Tibial nerve (tissue), 4 donors: ENCODE measurements at regions not wholly inside any gene's neighbourhood (a gene's known extent, or its start where the extent isn't known, plus 50 kb on each side); places are given as distances from the start of the nearest gene placed in this dataset.

Source experiments
- DNase-seq, 2 donors: peaks; one replicate each; pipeline ENCODE4 v3.0.0-alpha.2; 2019; ENCODE audit warnings: low spot score in 2 of 2
- H3K27ac ChIP-seq, 4 donors: fragments of 200-600 bp; sonication (generic) in 3 of 4; one replicate each; pipeline ENCODE4 v1.5.1; 2017 to 2019; ENCODE audit warnings: mild to moderate bottlenecking in 1 of 4
- H3K27me3 ChIP-seq, 2 donors: fragments of 200-600 bp; sonication (generic) in 1 of 2; one replicate each; pipeline versions ENCODE4 v1.5.1 to v1.6.0; 2017 to 2019
- H3K36me3 ChIP-seq, 3 donors: fragments of 200-600 bp; sonication (generic); one replicate each; pipeline ENCODE4 v1.5.1; 2018 to 2019
- H3K4me1 ChIP-seq, 4 donors: fragments of 200-600 bp; sonication (generic) in 3 of 4; one replicate each; pipeline ENCODE4 v1.5.1; 2017 to 2019
- H3K4me3 ChIP-seq, 4 donors: fragments of 200-600 bp; sonication (generic) in 3 of 4; one replicate each; pipeline ENCODE4 v1.5.1; 2017 to 2019; ENCODE audit warnings: mild to moderate bottlenecking in 1 of 4, moderate library complexity in 1 of 4
- H3K9me3 ChIP-seq, 4 donors: fragments of 200-600 bp; sonication (generic) in 3 of 4; one replicate each; pipeline ENCODE4 v1.5.1; 2017 to 2019
- EP300 ChIP-seq, 2 donors: sonication (generic); formaldehyde crosslinking; IDR thresholded peaks; one replicate each; pipeline ENCODE4 v1.6.1; 2017; ENCODE audit warnings: antibody characterized with exemption in 2 of 2, mild to moderate bottlenecking in 1 of 2
- POLR2A ChIP-seq, 2 donors: fragments of 450-650 bp; IDR thresholded peaks; one replicate each; pipeline ENCODE4 v1.6.1; 2017; ENCODE audit warnings: antibody characterized with exemption in 2 of 2, mild to moderate bottlenecking in 2 of 2, moderate library complexity in 2 of 2
- WGBS, 2 donors: methylation state at CpG; one replicate each; pipeline ENCODE4 v1.1.5; 2018; 5-methylcytosine and 5-hydroxymethylcytosine counted together
- TF ChIP-seq, protein P1 (sequence below), 5 experiments: fragments of 200-600 bp in 3 of 5; fragments of 450-650 bp in 2 of 5; sonication (generic) in 3 of 5; IDR thresholded peaks; one replicate each; pipeline ENCODE4 v1.5.1; 2016 to 2019; ENCODE audit warnings: antibody characterized with exemption in 5 of 5, mild to moderate bottlenecking in 3 of 5, moderate library complexity in 2 of 5

DNA sequence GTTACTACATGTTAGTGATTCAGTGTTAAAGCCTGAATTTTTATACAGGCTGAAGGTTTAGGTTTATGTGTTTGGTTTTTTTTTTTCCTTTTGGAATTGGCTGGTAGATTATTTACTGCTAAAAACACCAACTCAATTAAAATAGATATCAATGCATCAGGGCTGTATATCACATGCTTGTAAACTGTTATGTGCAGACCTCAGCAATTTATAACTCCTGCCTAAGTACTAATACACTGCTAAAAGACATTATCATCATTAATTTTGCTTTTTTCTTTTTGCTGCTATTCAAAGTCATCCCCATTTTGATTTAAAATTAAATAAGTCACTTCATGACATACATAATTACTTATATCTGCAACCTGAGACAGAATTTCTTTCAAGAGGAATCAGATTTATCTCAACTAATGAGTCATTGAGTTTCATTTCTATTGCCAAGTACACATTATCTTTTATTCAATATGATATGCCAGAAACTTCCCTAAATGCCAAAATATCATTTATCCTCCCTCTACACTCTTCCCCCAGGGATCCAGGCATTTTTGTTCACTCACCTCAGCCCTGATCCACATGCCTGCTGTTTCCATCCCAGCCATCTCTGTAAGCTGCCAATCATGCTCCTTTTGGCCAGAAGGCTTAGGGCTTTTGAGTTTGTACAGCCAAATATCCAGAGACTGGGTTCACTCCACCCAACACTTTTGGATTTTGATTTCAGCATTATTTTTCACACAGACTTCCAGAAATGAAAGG is 98.5 kb downstream of the POLR1F start:
- TF ChIP-seq, protein P1, sequence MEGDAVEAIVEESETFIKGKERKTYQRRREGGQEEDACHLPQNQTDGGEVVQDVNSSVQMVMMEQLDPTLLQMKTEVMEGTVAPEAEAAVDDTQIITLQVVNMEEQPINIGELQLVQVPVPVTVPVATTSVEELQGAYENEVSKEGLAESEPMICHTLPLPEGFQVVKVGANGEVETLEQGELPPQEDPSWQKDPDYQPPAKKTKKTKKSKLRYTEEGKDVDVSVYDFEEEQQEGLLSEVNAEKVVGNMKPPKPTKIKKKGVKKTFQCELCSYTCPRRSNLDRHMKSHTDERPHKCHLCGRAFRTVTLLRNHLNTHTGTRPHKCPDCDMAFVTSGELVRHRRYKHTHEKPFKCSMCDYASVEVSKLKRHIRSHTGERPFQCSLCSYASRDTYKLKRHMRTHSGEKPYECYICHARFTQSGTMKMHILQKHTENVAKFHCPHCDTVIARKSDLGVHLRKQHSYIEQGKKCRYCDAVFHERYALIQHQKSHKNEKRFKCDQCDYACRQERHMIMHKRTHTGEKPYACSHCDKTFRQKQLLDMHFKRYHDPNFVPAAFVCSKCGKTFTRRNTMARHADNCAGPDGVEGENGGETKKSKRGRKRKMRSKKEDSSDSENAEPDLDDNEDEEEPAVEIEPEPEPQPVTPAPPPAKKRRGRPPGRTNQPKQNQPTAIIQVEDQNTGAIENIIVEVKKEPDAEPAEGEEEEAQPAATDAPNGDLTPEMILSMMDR (IDR thresholded peaks at IDR 0.05): no peak
- TF ChIP-seq POLR2A (IDR thresholded peaks at IDR 0.05): no peak
- TF ChIP-seq EP300 (IDR thresholded peaks at IDR 0.05): no peak
- peaks cover 0 to 5% (median 0%) of the 10 kb centered on the region in 4 donors for H3K9me3 ChIP-seq
- no peaks in the 10 kb centered on the region for H3K4me1 ChIP-seq
- no peaks in the 10 kb centered on the region for H3K36me3 ChIP-seq
- H3K4me3 ChIP-seq: no peak overlapping the region
- no peak for DNase-seq
- H3K27ac ChIP-seq: no peak overlapping the region
- no peaks in the 10 kb centered on the region for H3K27me3 ChIP-seq

DNA sequence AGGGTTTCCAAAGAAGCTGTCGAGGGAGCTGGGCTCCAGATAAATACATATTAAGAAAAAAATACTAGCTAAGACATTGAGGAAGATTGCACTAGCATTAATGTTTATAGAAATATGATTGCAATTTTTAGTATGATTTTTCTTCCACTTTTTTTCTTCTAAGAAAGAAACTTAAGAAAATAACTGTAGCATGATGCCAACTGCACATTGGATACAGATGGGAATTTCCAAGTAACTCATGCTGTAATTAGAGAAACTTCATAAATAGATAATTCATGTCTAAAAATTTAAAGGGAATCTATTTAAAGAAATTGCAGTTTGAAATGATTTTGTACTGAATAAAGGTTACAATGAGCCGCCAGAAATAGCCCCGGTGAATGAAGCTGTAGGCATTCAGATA is 119.4 kb downstream of the POLR1F start:
- Histone ChIP-seq H3K9me3 (peaks cover 0 to 18% (median 0%) of the 10 kb centered on the region in 4 donors), H3K27ac (no peak overlapping the region), H3K4me1 (no peaks in the 10 kb centered on the region), H3K27me3 (no peaks in the 10 kb centered on the region), H3K4me3 (no peak overlapping the region), H3K36me3 (no peaks in the 10 kb centered on the region)
- 77 to 79% methylated on average over 3 of the region's 3 CpGs for WGBS, 2 donors
- TF ChIP-seq, protein P1 (IDR thresholded peaks at IDR 0.05): no peak
- TF ChIP-seq POLR2A (IDR thresholded peaks at IDR 0.05) (no peak), EP300 (IDR thresholded peaks at IDR 0.05) (no peak)
- DNase-seq: no peak

DNA sequence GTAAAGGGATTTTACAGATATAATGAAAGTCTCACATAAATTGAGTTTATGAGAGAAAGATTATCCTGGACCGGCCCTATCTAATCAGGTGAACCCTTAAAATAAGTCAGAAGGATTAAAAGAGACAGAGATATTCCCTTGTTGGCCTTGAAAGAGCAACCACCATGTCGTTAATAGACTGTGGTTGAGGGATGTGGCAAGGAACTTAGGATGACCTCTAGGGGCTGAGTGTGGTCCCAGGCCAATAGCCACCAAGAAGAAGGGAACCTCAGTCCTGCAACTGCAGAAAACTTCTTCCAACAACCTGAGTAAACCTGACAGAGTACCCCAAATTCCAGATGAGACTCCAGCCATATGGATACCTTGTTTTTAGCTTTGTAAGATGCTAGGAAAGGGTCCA is 121.5 kb downstream of the POLR1F start:
- Histone ChIP-seq H3K36me3 (no peaks in the 10 kb centered on the region), H3K4me3 (no peak overlapping the region), H3K27me3 (no peaks in the 10 kb centered on the region), H3K4me1 (no peaks in the 10 kb centered on the region), H3K9me3 (peaks cover 0 to 4% (median 0%) of the 10 kb centered on the region in 4 donors), H3K27ac (no peak overlapping the region)
- no peak for TF ChIP-seq EP300 (IDR thresholded peaks at IDR 0.05)
- TF ChIP-seq, protein P1 (IDR thresholded peaks at IDR 0.05): no peak
- TF ChIP-seq POLR2A (IDR thresholded peaks at IDR 0.05): no peak
- WGBS, 2 donors: 54 to 70% methylated on average over 2 of the region's 2 CpGs
- no peak for DNase-seq

DNA sequence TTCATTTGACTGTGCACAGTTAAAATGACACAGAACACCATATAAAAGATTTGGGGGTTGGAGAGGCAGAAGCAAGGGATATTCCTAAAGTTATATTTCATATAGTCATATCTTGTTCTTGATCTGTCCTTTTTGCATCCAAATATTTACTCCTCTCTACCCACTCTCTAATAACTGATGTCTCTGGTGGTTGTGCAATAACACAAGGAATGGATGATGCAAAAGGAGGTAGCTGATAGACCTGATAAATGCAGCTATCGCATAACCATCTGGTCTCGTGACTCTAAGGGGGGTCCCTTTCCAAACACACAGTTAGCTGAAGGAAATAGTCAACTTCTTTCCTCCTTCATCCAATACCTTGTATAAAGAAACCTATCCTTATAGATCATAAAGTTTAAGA is 123.1 kb downstream of the POLR1F start:
- no peak for TF ChIP-seq EP300 (IDR thresholded peaks at IDR 0.05)
- TF ChIP-seq POLR2A (IDR thresholded peaks at IDR 0.05): no peak
- TF ChIP-seq, protein P1 (IDR thresholded peaks at IDR 0.05): no peak
- Histone ChIP-seq H3K9me3 (no peaks in the 10 kb centered on the region), H3K27me3 (no peaks in the 10 kb centered on the region), H3K27ac (no peak overlapping the region), H3K36me3 (no peaks in the 10 kb centered on the region), H3K4me3 (no peak overlapping the region), H3K4me1 (no peaks in the 10 kb centered on the region)
- WGBS, 2 donors: 62 to 76% methylated on average over 2 of the region's 2 CpGs
- no peak for DNase-seq

DNA sequence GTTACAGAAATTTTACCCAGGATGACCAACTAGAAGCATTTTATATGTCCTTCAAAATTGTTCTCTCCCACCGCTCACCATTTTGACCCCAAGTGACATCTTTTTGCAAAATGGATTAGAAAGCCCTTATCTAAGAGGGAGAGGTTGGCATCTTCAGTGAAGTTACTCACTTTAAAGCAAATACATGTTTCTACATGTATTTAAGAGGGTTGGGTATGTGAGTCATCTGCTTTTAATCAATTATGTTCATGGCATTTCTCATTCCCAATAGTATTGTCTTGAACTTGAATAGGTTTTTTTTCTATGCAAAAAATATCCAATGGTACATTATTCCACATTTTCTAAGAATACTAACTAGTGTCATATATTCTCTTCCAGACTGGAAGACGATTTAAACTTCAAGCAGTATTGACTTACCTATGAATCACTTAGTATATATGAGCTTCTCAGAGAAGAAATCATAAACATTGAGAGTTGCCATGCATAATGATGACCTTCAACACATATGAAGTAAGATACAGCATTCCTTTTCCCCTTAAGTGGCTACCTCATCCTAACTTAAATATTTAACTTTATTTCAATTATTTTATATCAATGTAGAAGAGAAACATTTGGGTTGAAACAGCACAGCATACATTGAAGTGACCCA is 132.8 kb downstream of the POLR1F start:
- TF ChIP-seq EP300 (IDR thresholded peaks at IDR 0.05): no peak
- TF ChIP-seq, protein P1 (IDR thresholded peaks at IDR 0.05): no peak
- TF ChIP-seq POLR2A (IDR thresholded peaks at IDR 0.05): no peak
- 85 to 89% methylated on average over 2 of the region's 2 CpGs for WGBS, 2 donors
- Histone ChIP-seq H3K27ac (no peak overlapping the region), H3K4me1 (no peaks in the 10 kb centered on the region), H3K27me3 (no peaks in the 10 kb centered on the region), H3K9me3 (no peaks in the 10 kb centered on the region), H3K4me3 (no peak overlapping the region), H3K36me3 (no peaks in the 10 kb centered on the region)
- DNase-seq: no peak
